ENCODE measurements at regions not wholly inside any gene's neighbourhood (a gene's known extent, or its start where the extent isn't known, plus 50 kb on each side); places are given as distances from the start of the nearest gene placed in this dataset.

GRCh38 chr3:178152988-178153387 lies 383.2 kb upstream of the KCNMB2 start:
- no peak for TF ChIP-seq YY1 (IDR thresholded peaks at IDR 0.05)
- TF ChIP-seq CTCF (IDR thresholded peaks at IDR 0.05; ENCODE audit: low read depth, low read length, missing input control), result no peak
- TF ChIP-seq GABPA (IDR thresholded peaks at IDR 0.05 in 1 of 2, conservative IDR thresholded peaks at IDR 0.05 in 1 of 2), result no peak
- no peak for TF ChIP-seq REST (IDR thresholded peaks at IDR 0.05)
- TF ChIP-seq JUND (IDR thresholded peaks at IDR 0.05), result no peak
- TF ChIP-seq TAF1 (conservative IDR thresholded peaks at IDR 0.05), result no peak
- TF ChIP-seq SP1 (IDR thresholded peaks at IDR 0.05), result no peak
- no peak for TF ChIP-seq RAD21 (IDR thresholded peaks at IDR 0.05)
- no peak for TF ChIP-seq EGR1 (IDR thresholded peaks at IDR 0.05; ENCODE audit: low read depth in 2 of 2)
- TF ChIP-seq FOXA2 (IDR thresholded peaks at IDR 0.05), result no peak
- TF ChIP-seq HNF4G (IDR thresholded peaks at IDR 0.05), result no peak
- TF ChIP-seq FOXA1 (IDR thresholded peaks at IDR 0.05), result no peak
- no peak for TF ChIP-seq ATF3 (IDR thresholded peaks at IDR 0.05)
